AG04449 (cell line): ENCODE measurements at regions not wholly inside any gene's neighbourhood (a gene's known extent, or its start where the extent isn't known, plus 50 kb on each side); places are given as distances from the start of the nearest gene placed in this dataset.

Source experiments
- CTCF ChIA-PET: fragments of 350-600 bp; formaldehyde crosslinking; extraction: SDS; loops from one replicate; lab custom pipeline; 2021; ENCODE audit warnings: antibody characterized with exemption; lab: Yijun Ruan, JAX
- POLR2A ChIA-PET: fragments of 400-600, 350-600 bp; formaldehyde crosslinking; extraction: SDS; loops from one replicate; lab custom pipeline; 2020; ENCODE audit warnings: antibody characterized with exemption, inconsistent platforms; lab: Yijun Ruan, JAX
- DNase-seq: peaks from one replicate; pipeline ENCODE4 v3.0.0-alpha.2; 2010; ENCODE audit warnings: low read depth, low spot score
- H3K4me3 ChIP-seq: 2 replicates; pipeline ENCODE4 v1.5.1; 2011; ENCODE audit warnings: low read depth, mild to moderate bottlenecking, control low read depth, low read length
- TF ChIP-seq, protein P1 (sequence below): IDR thresholded peaks from one replicate; pipeline ENCODE4 v1.5.1; 2011; ENCODE audit warnings: mild to moderate bottlenecking, moderate library complexity, low read length, control low read depth, inconsistent platforms; ENCODE audit not compliant: insufficient read depth; ENCODE audit errors: missing control alignments

DNA sequence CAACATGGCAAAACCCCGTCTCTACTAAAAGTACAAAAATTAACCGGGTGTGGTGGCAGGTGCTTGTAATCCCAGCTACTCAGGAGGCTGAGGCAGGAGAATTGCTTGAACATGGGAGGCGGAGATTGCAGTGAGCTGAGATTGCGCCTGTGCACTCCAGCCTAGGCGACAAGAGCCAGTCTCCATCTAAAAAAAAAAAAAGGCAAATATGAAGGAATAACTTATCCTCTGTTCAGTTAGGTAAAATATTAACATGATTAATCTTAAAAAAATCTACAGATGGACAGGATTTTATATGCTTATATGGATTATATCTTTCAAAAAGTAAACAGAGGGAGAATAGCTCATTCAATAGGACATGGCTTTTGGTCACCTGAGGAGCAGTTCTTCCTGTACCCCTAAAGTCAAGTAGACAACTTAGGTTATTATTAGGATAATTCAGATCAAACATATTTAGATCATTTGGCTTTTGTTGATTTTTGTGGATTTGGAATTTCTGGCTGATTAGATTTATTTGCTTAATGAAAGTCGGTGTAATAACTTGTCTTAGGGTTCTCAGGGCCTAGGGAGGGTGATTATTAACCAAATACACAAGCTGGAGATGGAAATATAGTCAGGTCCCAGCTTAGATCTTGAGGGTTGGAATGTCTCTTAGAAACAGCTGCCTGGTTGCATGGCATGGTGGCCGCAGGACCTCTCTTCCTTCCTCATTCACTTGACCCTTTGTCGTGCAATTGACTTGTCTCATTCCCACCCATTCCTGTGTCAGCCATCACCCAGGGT lies 82.1 kb upstream of the ONECUT1 start:
- TF ChIP-seq, protein P1, sequence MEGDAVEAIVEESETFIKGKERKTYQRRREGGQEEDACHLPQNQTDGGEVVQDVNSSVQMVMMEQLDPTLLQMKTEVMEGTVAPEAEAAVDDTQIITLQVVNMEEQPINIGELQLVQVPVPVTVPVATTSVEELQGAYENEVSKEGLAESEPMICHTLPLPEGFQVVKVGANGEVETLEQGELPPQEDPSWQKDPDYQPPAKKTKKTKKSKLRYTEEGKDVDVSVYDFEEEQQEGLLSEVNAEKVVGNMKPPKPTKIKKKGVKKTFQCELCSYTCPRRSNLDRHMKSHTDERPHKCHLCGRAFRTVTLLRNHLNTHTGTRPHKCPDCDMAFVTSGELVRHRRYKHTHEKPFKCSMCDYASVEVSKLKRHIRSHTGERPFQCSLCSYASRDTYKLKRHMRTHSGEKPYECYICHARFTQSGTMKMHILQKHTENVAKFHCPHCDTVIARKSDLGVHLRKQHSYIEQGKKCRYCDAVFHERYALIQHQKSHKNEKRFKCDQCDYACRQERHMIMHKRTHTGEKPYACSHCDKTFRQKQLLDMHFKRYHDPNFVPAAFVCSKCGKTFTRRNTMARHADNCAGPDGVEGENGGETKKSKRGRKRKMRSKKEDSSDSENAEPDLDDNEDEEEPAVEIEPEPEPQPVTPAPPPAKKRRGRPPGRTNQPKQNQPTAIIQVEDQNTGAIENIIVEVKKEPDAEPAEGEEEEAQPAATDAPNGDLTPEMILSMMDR, result no peak
- H3K4me3 ChIP-seq, result no peak overlapping the region
- ChIA-PET CTCF (interaction anchor here (0.7 kb wide), 1 partner anchor 1595 kb away, joined by 3 read pairs; no protein-coding TSS in a partner anchor), POLR2A (interaction anchor here (0.8 kb wide), 1 partner anchor 562 kb away, joined by 3 read pairs; no protein-coding TSS in a partner anchor)
- no peak for DNase-seq

DNA sequence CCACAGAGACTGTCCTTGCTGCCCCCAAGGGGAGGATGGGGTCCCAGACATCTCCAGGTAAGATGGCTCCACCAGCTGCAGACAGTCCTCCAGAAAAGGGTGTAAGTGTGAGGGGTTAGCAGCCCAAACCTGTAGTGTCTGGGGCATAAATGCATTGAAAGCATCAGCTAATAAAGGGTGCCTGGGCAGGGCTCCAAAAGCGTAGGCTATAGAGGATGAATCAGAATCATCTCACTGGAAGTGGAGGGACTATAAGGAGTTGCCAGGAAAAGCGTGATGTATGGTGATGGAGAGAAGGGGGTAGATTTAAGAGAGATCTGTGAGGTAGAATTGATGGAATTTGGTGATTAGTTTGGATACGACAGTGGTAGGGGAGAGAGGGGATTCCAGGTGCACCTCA lies 79.9 kb upstream of the ONECUT1 start:
- no peak for DNase-seq
- CTCF ChIA-PET, result no interaction called here
- TF ChIP-seq, protein P1, result no peak
- no peak overlapping the region for H3K4me3 ChIP-seq
- POLR2A ChIA-PET, result no interaction called here

DNA sequence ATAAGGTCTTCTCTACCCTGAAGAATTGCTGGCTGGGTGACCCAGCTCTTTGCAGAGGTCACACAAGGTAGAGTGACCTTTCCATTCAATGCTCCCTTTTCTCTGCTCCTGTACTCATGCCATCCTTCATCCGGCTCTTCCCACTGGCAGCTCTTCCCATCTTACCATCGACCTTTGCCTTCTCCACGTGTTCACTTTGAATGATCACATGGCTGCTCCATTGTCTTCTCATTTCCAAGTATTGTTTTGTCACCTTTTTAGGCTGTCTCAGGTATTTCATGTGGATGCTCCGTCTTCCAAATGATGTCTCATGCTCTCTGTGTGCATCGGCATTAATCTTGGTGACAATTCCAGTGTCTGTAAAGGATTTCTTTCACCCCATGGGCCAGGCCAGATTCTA lies 76.6 kb upstream of the ONECUT1 start:
- POLR2A ChIA-PET, result no interaction called here
- no peak for DNase-seq
- TF ChIP-seq, protein P1, result no peak
- H3K4me3 ChIP-seq, result no peak overlapping the region
- CTCF ChIA-PET, result no interaction called here

DNA sequence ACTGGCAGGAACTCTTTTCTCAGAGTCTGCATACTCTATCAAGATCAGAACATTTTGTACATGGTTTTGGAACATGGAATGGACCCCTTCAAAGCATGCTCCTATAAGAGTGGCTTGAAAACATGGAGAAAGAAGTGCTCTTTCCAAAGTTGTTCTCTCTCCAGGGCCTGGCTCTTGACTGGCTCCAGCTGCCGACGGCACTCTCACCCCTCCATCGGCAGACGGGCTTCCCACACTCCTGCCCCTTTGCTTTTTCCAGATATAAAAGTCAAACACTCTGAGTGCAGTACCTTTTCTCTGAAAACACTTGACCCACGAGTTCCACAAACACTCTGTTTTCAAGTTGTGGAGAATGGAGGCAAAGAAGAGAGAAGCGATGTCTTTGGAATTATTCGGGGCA lies 72.5 kb upstream of the ONECUT1 start:
- no peak for DNase-seq
- POLR2A ChIA-PET, result no interaction called here

DNA sequence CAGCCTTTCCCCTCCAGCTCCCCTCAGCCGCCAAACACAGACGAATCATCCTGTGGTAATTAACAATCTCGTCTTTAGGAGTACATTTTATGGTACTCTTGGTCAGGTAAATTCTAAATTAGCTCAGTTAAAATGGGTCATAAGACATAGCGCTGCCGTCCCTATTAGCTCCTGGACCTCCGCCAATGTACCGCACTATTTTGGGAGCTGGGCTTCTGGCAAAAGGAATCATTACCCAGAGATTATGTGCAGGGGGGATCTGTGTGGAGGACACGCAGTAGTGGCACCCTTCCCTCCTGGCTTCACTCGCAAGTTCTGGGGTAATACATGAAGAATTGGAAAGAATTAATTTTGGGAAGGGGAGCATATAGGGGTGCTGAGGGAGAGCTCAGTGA lies 68.6 kb upstream of the ONECUT1 start:
- H3K4me3 ChIP-seq, result no peak overlapping the region
- TF ChIP-seq, protein P1, result no peak
- POLR2A ChIA-PET, result no interaction called here
- DNase-seq, result no peak
- CTCF ChIA-PET, result no interaction called here

More for the DNA sequence above, 72.5 kb upstream of the ONECUT1 start:
- no peak overlapping the region for H3K4me3 ChIP-seq
- TF ChIP-seq, protein P1, result no peak
- CTCF ChIA-PET, result no interaction called here

DNA sequence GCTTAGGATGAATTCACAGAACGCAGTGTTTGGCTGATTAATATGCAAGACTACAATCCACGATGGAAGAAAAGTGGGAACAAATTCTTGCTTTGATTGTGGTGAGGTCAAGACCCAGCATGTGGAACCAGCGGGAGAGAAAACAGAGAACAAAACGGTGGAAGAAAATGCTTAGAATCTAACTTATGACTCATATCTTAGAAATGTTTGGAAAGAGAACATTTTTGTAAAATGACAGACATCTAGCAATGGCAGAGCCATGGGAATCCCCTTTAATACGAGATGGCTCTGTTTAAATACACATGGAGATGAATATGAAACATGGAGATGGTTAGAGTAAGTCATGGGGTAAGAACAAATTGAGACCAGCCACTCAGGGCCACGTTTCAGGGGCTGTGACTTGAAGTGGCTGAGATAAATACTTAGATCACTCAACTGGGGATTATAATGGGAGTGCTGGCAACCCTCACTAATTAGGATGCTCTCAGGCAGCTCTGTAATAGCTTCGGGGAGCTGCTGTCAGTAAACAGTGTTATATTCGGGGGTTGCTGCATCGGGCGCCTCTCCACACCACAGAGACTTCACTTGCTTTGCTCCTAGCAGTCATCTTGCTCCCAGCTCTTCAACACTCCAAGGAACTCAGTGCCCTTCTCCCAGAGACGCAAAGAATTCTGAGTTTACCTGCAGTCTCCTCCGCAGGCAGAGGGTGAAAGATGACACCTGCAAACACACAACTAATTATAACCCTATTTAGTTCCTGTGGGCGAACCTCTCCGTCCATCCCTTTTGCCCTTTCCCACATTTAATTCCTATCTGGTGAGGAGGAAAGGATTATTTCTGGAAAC lies 68.0 kb upstream of the ONECUT1 start:
- ChIA-PET POLR2A (no interaction called here), CTCF (no interaction called here)
- H3K4me3 ChIP-seq, result no peak overlapping the region
- DNase-seq, result no peak
- TF ChIP-seq, protein P1, result no peak
